ENCODE measurements at regions not wholly inside any gene's neighbourhood (a gene's known extent, or its start where the extent isn't known, plus 50 kb on each side); places are given as distances from the start of the nearest gene placed in this dataset.

DNA sequence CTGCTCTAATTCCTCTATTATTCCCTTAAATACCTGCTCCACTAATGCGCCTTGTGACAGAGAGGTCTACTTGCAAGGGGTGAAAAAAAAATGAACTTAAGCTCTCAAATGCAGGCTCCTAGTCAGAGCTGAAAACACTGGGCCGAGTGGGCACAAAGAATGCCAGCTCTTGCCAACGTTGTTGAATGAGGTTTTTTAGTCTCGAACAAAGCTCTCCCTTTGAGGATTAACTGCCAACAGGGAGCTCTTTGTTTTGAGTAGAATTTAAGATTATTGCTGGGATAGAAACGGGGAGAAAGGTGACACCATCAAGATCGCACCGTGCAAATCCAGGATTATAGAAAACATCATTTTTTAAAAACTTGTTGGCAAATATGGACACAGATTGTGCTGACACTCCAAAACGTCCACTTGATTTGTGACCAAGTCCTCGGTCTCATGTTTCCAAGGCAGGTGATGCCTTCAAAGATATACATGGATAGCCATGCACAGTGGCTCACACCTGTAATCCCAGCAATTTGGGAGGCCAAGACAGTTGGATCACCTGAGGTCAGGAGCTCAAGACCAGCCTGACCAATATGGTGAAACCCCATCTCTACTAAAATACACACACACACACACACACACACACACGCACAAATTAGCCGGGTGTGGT, 163.2 kb downstream of the BMP7 start:
- TF ChIP-seq L3MBTL2 (conservative IDR thresholded peaks at IDR 0.05): no peak
- TF ChIP-seq SUZ12 (IDR thresholded peaks at IDR 0.05): no peak
- TF ChIP-seq LEF1 (IDR thresholded peaks at IDR 0.05; ENCODE audit: borderline replicate concordance): no peak
- no peak for TF ChIP-seq FOXK2 (IDR thresholded peaks at IDR 0.05)
- no peak for TF ChIP-seq SP1 (IDR thresholded peaks at IDR 0.05)
- no peak for TF ChIP-seq ARNT (IDR thresholded peaks at IDR 0.05)
- TF ChIP-seq FOXM1 (IDR thresholded peaks at IDR 0.05; ENCODE audit: borderline replicate concordance): no peak
- no peak for TF ChIP-seq HDGF (IDR thresholded peaks at IDR 0.05; ENCODE audit: borderline replicate concordance)

Measured in HEK293T (cell line).